HepG2 (cell line): ENCODE measurements at regions not wholly inside any gene's neighbourhood (a gene's known extent, or its start where the extent isn't known, plus 50 kb on each side); places are given as distances from the start of the nearest gene placed in this dataset.

Source experiments
- MZF1 ChIP-seq: sonication (generic); formaldehyde crosslinking; IDR thresholded peaks from 2 replicates; pipeline ENCODE4 v1.8.1; 2023; ENCODE audit warnings: mild to moderate bottlenecking, missing genetic modification reagents, borderline replicate concordance
- SMARCC2 ChIP-seq: fragments of 450-650 bp; IDR thresholded peaks from 2 replicates; pipeline ENCODE4 v1.6.1; 2017; ENCODE audit warnings: antibody characterized with exemption, mild to moderate bottlenecking
- SOX6 ChIP-seq, 2 experiments: fragments of 450-650 bp in 1 of 2; sonication (generic) in 1 of 2; formaldehyde crosslinking in 1 of 2; IDR thresholded peaks; 2 replicates each; pipeline versions ENCODE4 v1.4.0 to v1.6.1; 2017 to 2020; ENCODE audit warnings: antibody characterized with exemption in 1 of 2, mild to moderate bottlenecking in 1 of 2, missing genetic modification reagents in 1 of 2
- ZNF839 ChIP-seq: sonication (generic); formaldehyde crosslinking; IDR thresholded peaks from 2 replicates; pipeline ENCODE4 v1.4.0; 2020; ENCODE audit warnings: missing genetic modification reagents, mild to moderate bottlenecking, borderline replicate concordance
- TF ChIP-seq, protein P1 (sequence below): sonication (generic); formaldehyde crosslinking; IDR thresholded peaks from 2 replicates; pipeline ENCODE4 v1.4.0; 2020; ENCODE audit warnings: missing genetic modification reagents, borderline replicate concordance
- TF ChIP-seq, protein P2 (sequence below): sonication (generic); formaldehyde crosslinking; conservative IDR thresholded peaks from 2 replicates; pipeline ENCODE4 v1.4.0; 2020; ENCODE audit warnings: mild to moderate bottlenecking, missing genetic modification reagents, moderate library complexity
- TF ChIP-seq, protein P3 (sequence below): sonication (generic); formaldehyde crosslinking; IDR thresholded peaks from 2 replicates; pipeline ENCODE4 v1.5.1; 2020; ENCODE audit warnings: mild to moderate bottlenecking, missing genetic modification reagents, moderate library complexity
- TF ChIP-seq, protein P4 (sequence below): sonication (generic); formaldehyde crosslinking; IDR thresholded peaks from 2 replicates; pipeline ENCODE4 v1.4.0; 2020; ENCODE audit warnings: missing genetic modification reagents, borderline replicate concordance
- TF ChIP-seq, protein P5 (sequence below): sonication (generic); formaldehyde crosslinking; conservative IDR thresholded peaks from 2 replicates; pipeline ENCODE4 v1.4.0; 2020; ENCODE audit warnings: missing genetic modification reagents

DNA sequence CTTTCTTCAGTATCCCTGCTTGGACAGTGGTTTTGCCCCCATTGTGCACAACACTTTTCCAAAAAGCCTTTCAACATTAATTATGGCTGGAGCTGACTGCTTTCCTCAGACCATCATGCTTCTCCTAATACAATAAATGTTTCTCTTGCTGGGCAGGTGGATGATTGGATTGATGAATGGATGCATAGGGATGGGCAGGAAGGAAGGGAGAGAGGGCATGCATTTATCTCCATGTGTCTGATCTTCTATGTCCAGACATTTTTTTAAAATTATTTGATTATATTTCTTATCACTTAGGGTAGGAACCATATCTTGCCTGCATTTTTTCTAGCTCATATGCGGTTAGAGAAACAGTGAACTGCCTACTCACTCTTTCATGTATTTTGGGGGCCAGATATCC is 218.5 kb downstream of the PRL start (continued):
- TF ChIP-seq, protein P1, sequence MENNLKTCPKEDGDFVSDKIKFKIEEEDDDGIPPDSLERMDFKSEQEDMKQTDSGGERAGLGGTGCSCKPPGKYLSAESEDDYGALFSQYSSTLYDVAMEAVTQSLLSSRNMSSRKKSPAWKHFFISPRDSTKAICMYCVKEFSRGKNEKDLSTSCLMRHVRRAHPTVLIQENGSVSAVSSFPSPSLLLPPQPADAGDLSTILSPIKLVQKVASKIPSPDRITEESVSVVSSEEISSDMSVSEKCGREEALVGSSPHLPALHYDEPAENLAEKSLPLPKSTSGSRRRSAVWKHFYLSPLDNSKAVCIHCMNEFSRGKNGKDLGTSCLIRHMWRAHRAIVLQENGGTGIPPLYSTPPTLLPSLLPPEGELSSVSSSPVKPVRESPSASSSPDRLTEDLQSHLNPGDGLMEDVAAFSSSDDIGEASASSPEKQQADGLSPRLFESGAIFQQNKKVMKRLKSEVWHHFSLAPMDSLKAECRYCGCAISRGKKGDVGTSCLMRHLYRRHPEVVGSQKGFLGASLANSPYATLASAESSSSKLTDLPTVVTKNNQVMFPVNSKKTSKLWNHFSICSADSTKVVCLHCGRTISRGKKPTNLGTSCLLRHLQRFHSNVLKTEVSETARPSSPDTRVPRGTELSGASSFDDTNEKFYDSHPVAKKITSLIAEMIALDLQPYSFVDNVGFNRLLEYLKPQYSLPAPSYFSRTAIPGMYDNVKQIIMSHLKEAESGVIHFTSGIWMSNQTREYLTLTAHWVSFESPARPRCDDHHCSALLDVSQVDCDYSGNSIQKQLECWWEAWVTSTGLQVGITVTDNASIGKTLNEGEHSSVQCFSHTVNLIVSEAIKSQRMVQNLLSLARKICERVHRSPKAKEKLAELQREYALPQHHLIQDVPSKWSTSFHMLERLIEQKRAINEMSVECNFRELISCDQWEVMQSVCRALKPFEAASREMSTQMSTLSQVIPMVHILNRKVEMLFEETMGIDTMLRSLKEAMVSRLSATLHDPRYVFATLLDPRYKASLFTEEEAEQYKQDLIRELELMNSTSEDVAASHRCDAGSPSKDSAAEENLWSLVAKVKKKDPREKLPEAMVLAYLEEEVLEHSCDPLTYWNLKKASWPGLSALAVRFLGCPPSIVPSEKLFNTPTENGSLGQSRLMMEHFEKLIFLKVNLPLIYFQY: no peak
- TF ChIP-seq SMARCC2: no peak
- TF ChIP-seq ZNF839: no peak
- TF ChIP-seq, protein P2, sequence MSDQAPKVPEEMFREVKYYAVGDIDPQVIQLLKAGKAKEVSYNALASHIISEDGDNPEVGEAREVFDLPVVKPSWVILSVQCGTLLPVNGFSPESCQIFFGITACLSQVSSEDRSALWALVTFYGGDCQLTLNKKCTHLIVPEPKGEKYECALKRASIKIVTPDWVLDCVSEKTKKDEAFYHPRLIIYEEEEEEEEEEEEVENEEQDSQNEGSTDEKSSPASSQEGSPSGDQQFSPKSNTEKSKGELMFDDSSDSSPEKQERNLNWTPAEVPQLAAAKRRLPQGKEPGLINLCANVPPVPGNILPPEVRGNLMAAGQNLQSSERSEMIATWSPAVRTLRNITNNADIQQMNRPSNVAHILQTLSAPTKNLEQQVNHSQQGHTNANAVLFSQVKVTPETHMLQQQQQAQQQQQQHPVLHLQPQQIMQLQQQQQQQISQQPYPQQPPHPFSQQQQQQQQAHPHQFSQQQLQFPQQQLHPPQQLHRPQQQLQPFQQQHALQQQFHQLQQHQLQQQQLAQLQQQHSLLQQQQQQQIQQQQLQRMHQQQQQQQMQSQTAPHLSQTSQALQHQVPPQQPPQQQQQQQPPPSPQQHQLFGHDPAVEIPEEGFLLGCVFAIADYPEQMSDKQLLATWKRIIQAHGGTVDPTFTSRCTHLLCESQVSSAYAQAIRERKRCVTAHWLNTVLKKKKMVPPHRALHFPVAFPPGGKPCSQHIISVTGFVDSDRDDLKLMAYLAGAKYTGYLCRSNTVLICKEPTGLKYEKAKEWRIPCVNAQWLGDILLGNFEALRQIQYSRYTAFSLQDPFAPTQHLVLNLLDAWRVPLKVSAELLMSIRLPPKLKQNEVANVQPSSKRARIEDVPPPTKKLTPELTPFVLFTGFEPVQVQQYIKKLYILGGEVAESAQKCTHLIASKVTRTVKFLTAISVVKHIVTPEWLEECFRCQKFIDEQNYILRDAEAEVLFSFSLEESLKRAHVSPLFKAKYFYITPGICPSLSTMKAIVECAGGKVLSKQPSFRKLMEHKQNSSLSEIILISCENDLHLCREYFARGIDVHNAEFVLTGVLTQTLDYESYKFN: no peak
- TF ChIP-seq, protein P3, sequence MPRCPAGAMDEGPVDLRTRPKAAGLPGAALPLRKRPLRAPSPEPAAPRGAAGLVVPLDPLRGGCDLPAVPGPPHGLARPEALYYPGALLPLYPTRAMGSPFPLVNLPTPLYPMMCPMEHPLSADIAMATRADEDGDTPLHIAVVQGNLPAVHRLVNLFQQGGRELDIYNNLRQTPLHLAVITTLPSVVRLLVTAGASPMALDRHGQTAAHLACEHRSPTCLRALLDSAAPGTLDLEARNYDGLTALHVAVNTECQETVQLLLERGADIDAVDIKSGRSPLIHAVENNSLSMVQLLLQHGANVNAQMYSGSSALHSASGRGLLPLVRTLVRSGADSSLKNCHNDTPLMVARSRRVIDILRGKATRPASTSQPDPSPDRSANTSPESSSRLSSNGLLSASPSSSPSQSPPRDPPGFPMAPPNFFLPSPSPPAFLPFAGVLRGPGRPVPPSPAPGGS (CRISPR knock-in tag): no peak
- TF ChIP-seq, protein P4, sequence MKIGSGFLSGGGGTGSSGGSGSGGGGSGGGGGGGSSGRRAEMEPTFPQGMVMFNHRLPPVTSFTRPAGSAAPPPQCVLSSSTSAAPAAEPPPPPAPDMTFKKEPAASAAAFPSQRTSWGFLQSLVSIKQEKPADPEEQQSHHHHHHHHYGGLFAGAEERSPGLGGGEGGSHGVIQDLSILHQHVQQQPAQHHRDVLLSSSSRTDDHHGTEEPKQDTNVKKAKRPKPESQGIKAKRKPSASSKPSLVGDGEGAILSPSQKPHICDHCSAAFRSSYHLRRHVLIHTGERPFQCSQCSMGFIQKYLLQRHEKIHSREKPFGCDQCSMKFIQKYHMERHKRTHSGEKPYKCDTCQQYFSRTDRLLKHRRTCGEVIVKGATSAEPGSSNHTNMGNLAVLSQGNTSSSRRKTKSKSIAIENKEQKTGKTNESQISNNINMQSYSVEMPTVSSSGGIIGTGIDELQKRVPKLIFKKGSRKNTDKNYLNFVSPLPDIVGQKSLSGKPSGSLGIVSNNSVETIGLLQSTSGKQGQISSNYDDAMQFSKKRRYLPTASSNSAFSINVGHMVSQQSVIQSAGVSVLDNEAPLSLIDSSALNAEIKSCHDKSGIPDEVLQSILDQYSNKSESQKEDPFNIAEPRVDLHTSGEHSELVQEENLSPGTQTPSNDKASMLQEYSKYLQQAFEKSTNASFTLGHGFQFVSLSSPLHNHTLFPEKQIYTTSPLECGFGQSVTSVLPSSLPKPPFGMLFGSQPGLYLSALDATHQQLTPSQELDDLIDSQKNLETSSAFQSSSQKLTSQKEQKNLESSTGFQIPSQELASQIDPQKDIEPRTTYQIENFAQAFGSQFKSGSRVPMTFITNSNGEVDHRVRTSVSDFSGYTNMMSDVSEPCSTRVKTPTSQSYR (CRISPR knock-in tag): no peak
- no peak for TF ChIP-seq MZF1 (CRISPR knock-in tag)
- TF ChIP-seq SOX6 (IDR thresholded peaks at IDR 0.05): no peak
- TF ChIP-seq SOX6 (CRISPR knock-in tag; IDR thresholded peaks at IDR 0.05): no peak
- TF ChIP-seq, protein P5, sequence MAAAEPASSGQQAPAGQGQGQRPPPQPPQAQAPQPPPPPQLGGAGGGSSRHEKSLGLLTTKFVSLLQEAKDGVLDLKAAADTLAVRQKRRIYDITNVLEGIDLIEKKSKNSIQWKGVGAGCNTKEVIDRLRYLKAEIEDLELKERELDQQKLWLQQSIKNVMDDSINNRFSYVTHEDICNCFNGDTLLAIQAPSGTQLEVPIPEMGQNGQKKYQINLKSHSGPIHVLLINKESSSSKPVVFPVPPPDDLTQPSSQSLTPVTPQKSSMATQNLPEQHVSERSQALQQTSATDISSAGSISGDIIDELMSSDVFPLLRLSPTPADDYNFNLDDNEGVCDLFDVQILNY: no peak
